ENCODE measurements at regions not wholly inside any gene's neighbourhood (a gene's known extent, or its start where the extent isn't known, plus 50 kb on each side); places are given as distances from the start of the nearest gene placed in this dataset.

- DNase-seq (ENCODE audit: low read depth in 1 of 2, low spot score in 1 of 2) (no peak), ATAC-seq (no peak), FAIRE-seq (no peak)
- 51% methylated on average over 6 of the region's 6 CpGs for WGBS (ENCODE audit: missing lambda C conversion rate)
- no peaks in the 10 kb centered on the region for H3K9me3 ChIP-seq
- no peak overlapping the region for H3K4me2 ChIP-seq
- no peak overlapping the region for H3K4me3 ChIP-seq
- CTCF ChIA-PET, result interaction anchor here (0.6 to 1.7 kb wide), 3 partner anchors 317 to 603 kb away, joined by 3 to 5 read pairs (median 3); no protein-coding TSS in a partner anchor
- no peak overlapping the region for H3K27ac ChIP-seq
- POLR2A ChIA-PET, result no interaction called here
- no peaks in the 10 kb centered on the region for H3K4me1 ChIP-seq
- TF ChIP-seq, protein P1, sequence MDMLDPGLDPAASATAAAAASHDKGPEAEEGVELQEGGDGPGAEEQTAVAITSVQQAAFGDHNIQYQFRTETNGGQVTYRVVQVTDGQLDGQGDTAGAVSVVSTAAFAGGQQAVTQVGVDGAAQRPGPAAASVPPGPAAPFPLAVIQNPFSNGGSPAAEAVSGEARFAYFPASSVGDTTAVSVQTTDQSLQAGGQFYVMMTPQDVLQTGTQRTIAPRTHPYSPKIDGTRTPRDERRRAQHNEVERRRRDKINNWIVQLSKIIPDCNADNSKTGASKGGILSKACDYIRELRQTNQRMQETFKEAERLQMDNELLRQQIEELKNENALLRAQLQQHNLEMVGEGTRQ (IDR thresholded peaks at IDR 0.05), result no peak
- TF ChIP-seq MYC (IDR thresholded peaks at IDR 0.05; ENCODE audit: borderline replicate concordance, low read length) (no peak), RFX5 (IDR thresholded peaks at IDR 0.05) (no peak), MAZ (IDR thresholded peaks at IDR 0.05; ENCODE audit: borderline replicate concordance, low read depth, low read length) (no peak), RARB (CRISPR knock-in tag; IDR thresholded peaks at IDR 0.05) (no peak), RCOR1 (IDR thresholded peaks at IDR 0.05; ENCODE audit: low read depth, low read length) (no peak), GATA3 (IDR thresholded peaks at IDR 0.05; ENCODE audit: borderline replicate concordance) (no peak), ATOH8 (CRISPR knock-in tag; IDR thresholded peaks at IDR 0.05; ENCODE audit: low read depth) (no peak), FOSL2 (IDR thresholded peaks at IDR 0.05) (no peak), FOSL2 (CRISPR knock-in tag; IDR thresholded peaks at IDR 0.05) (no peak), HOXA7 (CRISPR knock-in tag; IDR thresholded peaks at IDR 0.05) (no peak), CTCF (IDR thresholded peaks at IDR 0.05) (no peak), NFE2L2 (conservative IDR thresholded peaks at IDR 0.05; ENCODE audit: low read length) (no peak), EHF (CRISPR knock-in tag; IDR thresholded peaks at IDR 0.05) (no peak), POLR2AphosphoS2 (conservative IDR thresholded peaks at IDR 0.05; ENCODE audit: low read length) (no peak), HEYL (CRISPR knock-in tag; IDR thresholded peaks at IDR 0.05) (no peak), MAFK (IDR thresholded peaks at IDR 0.05; ENCODE audit: partially characterized antibody) (no peak), HOXB5 (CRISPR knock-in tag; IDR thresholded peaks at IDR 0.05) (no peak)
Measured at GRCh38 chr9:71242081-71242480, 120.7 kb upstream of the TRPM3 start.

DNA sequence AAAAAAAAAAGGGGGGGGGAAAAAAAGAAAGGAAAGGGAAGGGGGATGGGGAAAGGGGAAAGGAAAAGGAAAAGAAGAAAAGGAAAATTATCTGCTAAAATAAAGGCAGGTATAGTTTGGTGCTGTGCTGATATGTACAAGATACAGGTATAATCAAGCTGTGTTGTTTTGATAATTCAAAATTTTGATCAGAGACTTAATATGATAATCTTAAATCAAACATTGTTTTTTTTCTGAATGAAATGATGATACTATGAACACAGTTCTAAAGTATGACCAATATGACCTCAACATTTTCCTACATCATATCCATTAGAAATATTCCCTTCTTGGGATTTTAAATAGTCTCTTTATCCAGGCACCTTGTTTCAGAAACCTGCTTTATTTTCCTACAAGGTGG is 115.6 kb upstream of the TRPM3 start:
- ChIA-PET POLR2A (no interaction called here), CTCF (interaction anchor here (1.1 kb wide), 1 partner anchor 599 kb away, joined by 3 read pairs; no protein-coding TSS in a partner anchor)
- Histone ChIP-seq H3K4me2 (no peak overlapping the region), H3K9me3 (no peaks in the 10 kb centered on the region), H3K27ac (no peak overlapping the region), H3K4me1 (no peaks in the 10 kb centered on the region), H3K4me3 (no peak overlapping the region)
- no peak for ATAC-seq
- no peak for DNase-seq (ENCODE audit: low read depth in 1 of 2, low spot score in 1 of 2)
- FAIRE-seq, result no peak
- no peak for TF ChIP-seq MAZ (IDR thresholded peaks at IDR 0.05; ENCODE audit: borderline replicate concordance, low read depth, low read length)
- no peak for TF ChIP-seq TFCP2L1 (CRISPR knock-in tag; IDR thresholded peaks at IDR 0.05)
- no peak for TF ChIP-seq MAX (IDR thresholded peaks at IDR 0.05)
- no peak for TF ChIP-seq HOXB13 (CRISPR knock-in tag; IDR thresholded peaks at IDR 0.05; ENCODE audit: low read depth)
- no peak for TF ChIP-seq HDAC2 (IDR thresholded peaks at IDR 0.05)
- TF ChIP-seq, protein P1 (IDR thresholded peaks at IDR 0.05), result no peak
- no peak for TF ChIP-seq TP53 (CRISPR knock-in tag; IDR thresholded peaks at IDR 0.05)
- no peak for TF ChIP-seq CEBPB (IDR thresholded peaks at IDR 0.05)
- no peak for TF ChIP-seq JUNB (IDR thresholded peaks at IDR 0.05)
- TF ChIP-seq CBX8 (IDR thresholded peaks at IDR 0.05), result no peak
- TF ChIP-seq MYC (IDR thresholded peaks at IDR 0.05; ENCODE audit: borderline replicate concordance, low read length), result no peak
- TF ChIP-seq RFX5 (IDR thresholded peaks at IDR 0.05), result no peak
- no peak for TF ChIP-seq EHF (CRISPR knock-in tag; IDR thresholded peaks at IDR 0.05)
- no peak for TF ChIP-seq FOSB (CRISPR knock-in tag; IDR thresholded peaks at IDR 0.05)
- no peak for TF ChIP-seq ESRRA (IDR thresholded peaks at IDR 0.05; ENCODE audit: borderline replicate concordance, low read length)
- TF ChIP-seq NPAS2 (CRISPR knock-in tag; IDR thresholded peaks at IDR 0.05; ENCODE audit: borderline replicate concordance), result no peak
- TF ChIP-seq, protein P2, sequence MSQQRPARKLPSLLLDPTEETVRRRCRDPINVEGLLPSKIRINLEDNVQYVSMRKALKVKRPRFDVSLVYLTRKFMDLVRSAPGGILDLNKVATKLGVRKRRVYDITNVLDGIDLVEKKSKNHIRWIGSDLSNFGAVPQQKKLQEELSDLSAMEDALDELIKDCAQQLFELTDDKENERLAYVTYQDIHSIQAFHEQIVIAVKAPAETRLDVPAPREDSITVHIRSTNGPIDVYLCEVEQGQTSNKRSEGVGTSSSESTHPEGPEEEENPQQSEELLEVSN (IDR thresholded peaks at IDR 0.05; ENCODE audit: borderline replicate concordance, low read depth), result no peak
- TF ChIP-seq ZSCAN20 (CRISPR knock-in tag; IDR thresholded peaks at IDR 0.05), result no peak

All from A549 (cell line).